GM12891 (cell line): ENCODE measurements at regions not wholly inside any gene's neighbourhood (a gene's known extent, or its start where the extent isn't known, plus 50 kb on each side); places are given as distances from the start of the nearest gene placed in this dataset.

Source experiments
- DNase-seq: peaks from one replicate; pipeline ENCODE4 v3.0.0; 2011; ENCODE audit warnings: low spot score; ENCODE audit not compliant: insufficient read length
- FAIRE-seq: peaks from 2 replicates; lab custom pipeline; 2011; peaks lifted over from hg19 to GRCh38; lab: Jason Lieb, UNC
- PAX5 ChIP-seq: IDR thresholded peaks from 2 replicates; pipeline ENCODE4 v1.6.1; 2011; ENCODE audit warnings: low read length, moderate library complexity, mild to moderate bottlenecking; ENCODE audit not compliant: insufficient read depth, severe bottlenecking
- POLR2A ChIP-seq: IDR thresholded peaks from 2 replicates; pipeline ENCODE4 v1.6.1; 2011; ENCODE audit warnings: low read depth, low read length, control low read depth
- POLR2AphosphoS5 ChIP-seq: IDR thresholded peaks from 2 replicates; pipeline ENCODE4 v1.6.1; 2011; ENCODE audit warnings: low read depth, low read length, control low read depth
- POU2F2 ChIP-seq: IDR thresholded peaks from 2 replicates; pipeline ENCODE4 v1.6.1; 2011; ENCODE audit warnings: low read depth, mild to moderate bottlenecking, control low read depth, low read length, moderate library complexity
- SPI1 ChIP-seq: IDR thresholded peaks from 2 replicates; pipeline ENCODE4 v1.6.1; 2011; ENCODE audit warnings: low read depth, low read length, control low read depth
- TAF1 ChIP-seq: IDR thresholded peaks from 2 replicates; pipeline ENCODE4 v1.6.1; 2011; ENCODE audit warnings: low read depth, low read length, control low read depth

DNA sequence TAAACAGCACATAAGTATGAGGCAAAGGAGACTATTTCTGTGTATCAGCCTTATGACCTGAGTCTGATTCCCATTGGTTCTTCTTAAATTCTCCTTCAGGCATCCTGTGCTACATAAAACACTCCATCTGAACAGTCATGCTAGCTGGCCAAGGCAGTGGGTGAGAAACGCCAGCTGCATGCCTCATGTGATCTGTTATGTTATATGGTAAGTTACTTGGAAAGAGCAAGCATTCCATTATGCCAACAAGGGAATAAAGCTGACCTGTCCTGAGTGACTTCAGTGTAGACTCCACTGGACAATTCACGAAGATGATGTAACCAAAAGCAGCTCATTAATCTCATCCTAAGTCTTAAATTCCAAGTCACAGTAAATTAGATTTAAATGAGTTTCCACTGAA lies 216.5 kb upstream of the FN1 start:
- no peak for FAIRE-seq

DNA sequence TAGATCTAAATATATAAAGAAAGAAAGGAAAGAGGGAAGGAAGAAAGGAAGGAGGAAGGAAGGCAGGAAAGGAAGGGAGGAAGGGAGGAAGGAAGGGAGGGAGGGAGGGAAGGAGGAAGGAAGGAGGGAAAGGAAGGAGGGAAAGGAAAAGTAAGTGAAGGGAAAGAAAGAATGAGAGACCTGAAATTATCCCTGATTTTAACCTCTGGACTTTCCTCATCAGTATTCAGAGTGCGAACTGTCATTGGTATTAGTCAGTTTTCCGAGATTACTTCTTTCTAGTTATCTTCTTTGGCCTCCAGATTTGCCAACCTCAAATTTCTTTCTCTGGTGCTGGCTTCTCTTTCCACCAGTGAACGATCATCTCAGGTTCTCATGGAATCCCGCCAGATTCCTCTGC lies 215.5 kb upstream of the FN1 start:
- FAIRE-seq: no peak
- no peak for TF ChIP-seq TAF1
- no peak for TF ChIP-seq POLR2AphosphoS5
- no peak for TF ChIP-seq POU2F2
- TF ChIP-seq PAX5: no peak
- no peak for TF ChIP-seq POLR2A
- TF ChIP-seq SPI1: no peak
- DNase-seq: no peak

More for the DNA sequence above, 216.5 kb upstream of the FN1 start:
- no peak for DNase-seq
- no peak for TF ChIP-seq PAX5
- no peak for TF ChIP-seq SPI1
- no peak for TF ChIP-seq POLR2A
- no peak for TF ChIP-seq POU2F2
- no peak for TF ChIP-seq POLR2AphosphoS5

DNA sequence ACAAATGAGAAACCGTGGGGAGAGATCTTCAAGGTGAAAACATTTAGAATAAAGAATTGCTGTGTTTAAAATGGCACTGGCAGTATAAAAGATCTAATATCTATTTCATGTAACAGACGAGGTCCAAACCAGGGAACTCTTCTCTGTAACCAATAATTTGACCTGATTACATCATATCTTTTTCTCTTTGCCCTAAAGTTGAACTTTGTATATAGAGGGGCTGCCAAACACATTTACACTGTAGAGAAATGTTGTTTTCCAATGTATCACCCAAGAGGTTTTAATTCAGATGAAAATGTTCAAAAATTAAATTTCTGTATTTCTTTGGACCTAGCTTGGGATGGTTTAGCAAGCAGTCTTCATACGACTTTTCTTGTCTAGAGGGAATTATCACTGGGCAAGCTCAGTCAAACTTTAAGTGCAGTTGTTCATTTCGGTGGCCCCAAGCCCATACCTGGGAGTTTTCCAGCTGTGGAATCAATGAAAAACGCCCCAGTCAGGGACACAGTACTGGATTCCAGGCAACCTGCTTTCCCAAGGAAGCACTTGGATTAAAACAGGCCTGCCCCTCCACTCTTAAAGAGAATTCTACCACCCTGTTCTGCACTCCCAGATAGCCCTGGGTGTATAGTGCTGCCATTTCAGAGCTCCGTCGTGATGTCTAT lies 208.5 kb upstream of the FN1 start:
- FAIRE-seq (no peak), DNase-seq (no peak)
- no peak for TF ChIP-seq PAX5
- TF ChIP-seq SPI1: no peak
- no peak for TF ChIP-seq TAF1
- no peak for TF ChIP-seq POLR2A
- no peak for TF ChIP-seq POU2F2
- TF ChIP-seq POLR2AphosphoS5: no peak

DNA sequence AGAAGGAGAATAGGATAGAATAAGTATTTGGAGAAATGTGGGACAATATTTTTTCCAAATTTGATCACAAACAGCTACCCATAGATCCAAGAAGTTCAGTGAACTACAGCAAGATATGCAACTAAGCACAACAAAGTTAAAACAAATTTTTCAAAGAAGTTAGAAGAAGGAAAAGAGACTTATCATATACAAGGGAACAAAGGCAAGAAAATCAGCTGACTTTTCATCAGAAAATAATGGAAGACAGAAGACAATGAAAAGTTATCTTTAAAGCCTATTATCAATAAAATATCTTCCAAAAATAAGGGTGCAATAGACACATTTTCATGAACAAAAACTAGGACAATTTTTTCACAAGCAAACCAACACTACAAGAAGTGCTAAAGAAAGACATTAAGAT lies 202.8 kb upstream of the FN1 start:
- FAIRE-seq (no peak), DNase-seq (no peak)
- TF ChIP-seq TAF1 (no peak), POLR2AphosphoS5 (no peak), POLR2A (no peak), SPI1 (no peak), POU2F2 (no peak), PAX5 (no peak)

DNA sequence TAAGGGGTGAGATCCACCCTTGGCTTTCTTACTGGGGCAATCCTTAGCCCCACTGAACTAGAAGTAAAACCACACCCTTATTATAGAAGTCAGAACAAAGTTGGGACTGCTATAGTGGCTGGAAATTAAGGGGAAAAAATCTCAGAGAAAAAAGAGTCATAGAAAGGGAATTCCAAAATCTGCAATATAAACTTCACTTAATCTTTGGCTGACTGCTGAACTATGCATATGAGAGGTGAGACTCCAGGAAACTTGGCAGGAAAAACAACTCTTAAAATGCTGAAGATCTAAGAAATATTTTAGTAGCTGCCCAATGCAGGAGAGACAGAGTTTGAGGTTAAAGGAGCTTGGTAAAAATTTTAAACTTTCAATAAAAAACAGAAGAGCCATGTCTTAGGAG lies 201.8 kb upstream of the FN1 start:
- TF ChIP-seq TAF1: no peak
- no peak for TF ChIP-seq PAX5
- TF ChIP-seq SPI1: no peak
- TF ChIP-seq POLR2AphosphoS5: no peak
- DNase-seq (no peak), FAIRE-seq (no peak)

- TF ChIP-seq SPI1: no peak
- TF ChIP-seq TAF1: no peak
- no peak for TF ChIP-seq POU2F2
- no peak for TF ChIP-seq POLR2AphosphoS5
- TF ChIP-seq PAX5: no peak
- no peak for TF ChIP-seq POLR2A
- no peak for DNase-seq
- no peak for FAIRE-seq
Measured at GRCh38 chr2:215636816-215637215, 200.9 kb upstream of the FN1 start.

DNA sequence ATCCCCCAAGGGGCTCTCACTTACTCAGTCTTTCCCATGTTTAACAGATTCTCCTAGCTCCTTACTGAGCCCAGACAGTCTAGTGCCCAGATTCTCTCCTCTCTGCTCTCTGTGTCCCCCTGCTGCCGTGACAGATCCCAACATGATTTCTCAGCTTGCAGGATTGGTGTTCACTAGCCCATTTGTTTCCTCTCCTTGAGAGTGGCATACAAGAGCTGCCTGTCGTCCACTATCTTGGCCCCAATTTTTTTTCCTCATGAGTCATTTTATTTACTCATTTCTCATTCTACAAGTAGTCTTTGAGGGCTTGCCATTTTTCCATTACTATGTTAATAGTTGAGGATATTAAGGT lies 199.9 kb upstream of the FN1 start:
- no peak for FAIRE-seq
- TF ChIP-seq POU2F2 (no peak), TAF1 (no peak), POLR2A (no peak), POLR2AphosphoS5 (no peak), PAX5 (no peak), SPI1 (no peak)
- no peak for DNase-seq

- no peak for FAIRE-seq
- TF ChIP-seq POLR2AphosphoS5: no peak
- no peak for TF ChIP-seq SPI1
- no peak for TF ChIP-seq POU2F2
- TF ChIP-seq PAX5: no peak
- TF ChIP-seq TAF1: no peak
- no peak for TF ChIP-seq POLR2A
- DNase-seq: no peak
Measured at GRCh38 chr2:215635071-215635787, 199.4 kb upstream of the FN1 start.

GRCh38 chr2:215633360-215633759 lies 197.5 kb upstream of the FN1 start:
- FAIRE-seq: no peak
- TF ChIP-seq POLR2A (no peak), SPI1 (no peak), POLR2AphosphoS5 (no peak), PAX5 (no peak), TAF1 (no peak), POU2F2 (no peak)
- DNase-seq: no peak
